ENCODE measurements at regions not wholly inside any gene's neighbourhood (a gene's known extent, or its start where the extent isn't known, plus 50 kb on each side); places are given as distances from the start of the nearest gene placed in this dataset.

GRCh38 chr2:19784456-19784855, 117.3 kb downstream of the TTC32 start:
- Histone ChIP-seq H3K4me1 (replicated peaks in 1 of 2) (no peaks in the 10 kb centered on the region), H3K9me3 (replicated peaks in 1 of 3) (no peaks in the 10 kb centered on the region), H3K27ac (no peak overlapping the region), H3K27me3 (no peaks in the 10 kb centered on the region), H3K36me3 (replicated peaks in 1 of 2) (no peaks in the 10 kb centered on the region), H3K4me3 (no peak overlapping the region)
- peak in 1 of 7 donors; percentile 23 for DNase-seq
- WGBS, 4 donors, result 89 to 95% (median 93%) methylated on average over 4 to 5 of the region's 5 CpGs
- intact Hi-C loops (cut with DNase I), result no loop called here
- TF ChIP-seq, protein P1, sequence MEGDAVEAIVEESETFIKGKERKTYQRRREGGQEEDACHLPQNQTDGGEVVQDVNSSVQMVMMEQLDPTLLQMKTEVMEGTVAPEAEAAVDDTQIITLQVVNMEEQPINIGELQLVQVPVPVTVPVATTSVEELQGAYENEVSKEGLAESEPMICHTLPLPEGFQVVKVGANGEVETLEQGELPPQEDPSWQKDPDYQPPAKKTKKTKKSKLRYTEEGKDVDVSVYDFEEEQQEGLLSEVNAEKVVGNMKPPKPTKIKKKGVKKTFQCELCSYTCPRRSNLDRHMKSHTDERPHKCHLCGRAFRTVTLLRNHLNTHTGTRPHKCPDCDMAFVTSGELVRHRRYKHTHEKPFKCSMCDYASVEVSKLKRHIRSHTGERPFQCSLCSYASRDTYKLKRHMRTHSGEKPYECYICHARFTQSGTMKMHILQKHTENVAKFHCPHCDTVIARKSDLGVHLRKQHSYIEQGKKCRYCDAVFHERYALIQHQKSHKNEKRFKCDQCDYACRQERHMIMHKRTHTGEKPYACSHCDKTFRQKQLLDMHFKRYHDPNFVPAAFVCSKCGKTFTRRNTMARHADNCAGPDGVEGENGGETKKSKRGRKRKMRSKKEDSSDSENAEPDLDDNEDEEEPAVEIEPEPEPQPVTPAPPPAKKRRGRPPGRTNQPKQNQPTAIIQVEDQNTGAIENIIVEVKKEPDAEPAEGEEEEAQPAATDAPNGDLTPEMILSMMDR (IDR thresholded peaks at IDR 0.05), result no peak
- no peak for TF ChIP-seq POLR2A (IDR thresholded peaks at IDR 0.05)

DNA sequence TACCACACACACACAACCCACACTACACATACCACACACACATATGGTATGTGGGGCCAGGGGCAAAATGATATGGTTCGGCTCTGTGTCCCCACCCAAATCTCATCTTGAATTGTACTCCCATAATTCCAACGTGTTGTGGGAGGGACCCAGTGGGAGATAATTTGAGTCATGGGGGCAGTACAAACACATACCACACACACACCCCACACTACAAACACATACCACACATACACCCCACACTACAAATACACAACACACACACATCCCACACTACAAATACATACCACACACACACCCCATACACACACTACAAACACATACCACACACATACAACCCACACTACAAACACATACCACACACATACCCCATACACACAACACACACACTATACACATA, 117.8 kb downstream of the TTC32 start:
- Histone ChIP-seq H3K4me1 (replicated peaks in 1 of 2) (no peaks in the 10 kb centered on the region), H3K36me3 (replicated peaks in 1 of 2) (no peaks in the 10 kb centered on the region), H3K27ac (no peak overlapping the region), H3K9me3 (replicated peaks in 1 of 3) (no peaks in the 10 kb centered on the region), H3K27me3 (no peaks in the 10 kb centered on the region), H3K4me3 (no peak overlapping the region)
- 77 to 93% (median 91%) methylated on average over 2 of the region's 2 CpGs for WGBS, 4 donors
- TF ChIP-seq, protein P1 (IDR thresholded peaks at IDR 0.05), result no peak
- no peak for TF ChIP-seq POLR2A (IDR thresholded peaks at IDR 0.05)
- intact Hi-C loops (cut with DNase I), result no loop called here
- DNase-seq, result no peak

DNA sequence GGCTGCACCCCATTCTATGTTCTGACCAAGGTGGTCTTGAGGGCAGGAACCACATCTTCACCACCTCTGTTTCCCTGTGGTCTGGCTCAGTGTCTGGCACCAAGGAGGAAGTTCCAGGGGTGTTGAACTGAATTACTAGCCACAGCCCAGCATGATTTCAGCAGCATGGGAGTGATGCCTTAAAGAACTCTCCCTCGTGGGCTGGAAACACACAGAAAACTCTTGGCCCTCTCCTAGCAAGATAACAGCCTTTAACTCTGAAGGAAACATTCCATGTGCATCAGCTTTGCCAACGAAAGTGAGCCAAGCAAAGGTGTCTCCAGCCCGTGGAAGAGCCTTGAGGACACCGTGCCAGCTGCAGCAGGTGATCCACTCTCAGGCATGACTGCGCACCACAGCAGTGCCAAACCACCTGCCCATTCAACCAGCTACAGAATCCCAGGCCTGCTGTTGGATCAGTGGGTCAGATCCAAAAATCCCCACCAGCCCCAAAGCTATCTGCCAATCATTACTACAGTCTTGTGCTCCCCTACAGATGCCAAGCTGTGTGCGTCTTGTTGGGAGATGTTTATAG, 124.8 kb downstream of the TTC32 start:
- Histone ChIP-seq H3K27ac (no peak overlapping the region), H3K9me3 (replicated peaks in 1 of 3) (no peaks in the 10 kb centered on the region), H3K27me3 (no peaks in the 10 kb centered on the region), H3K36me3 (replicated peaks in 1 of 2) (no peaks in the 10 kb centered on the region), H3K4me3 (no peak overlapping the region), H3K4me1 (replicated peaks in 1 of 2) (no peaks in the 10 kb centered on the region)
- TF ChIP-seq, protein P1 (IDR thresholded peaks at IDR 0.05), result no peak
- TF ChIP-seq POLR2A (IDR thresholded peaks at IDR 0.05), result no peak
- WGBS, 4 donors, result 67 to 95% (median 83%) methylated on average over 3 to 6 of the region's 6 CpGs
- intact Hi-C loops (cut with DNase I), result no loop called here
- DNase-seq, result peak in 1 of 7 donors; percentile 17

DNA sequence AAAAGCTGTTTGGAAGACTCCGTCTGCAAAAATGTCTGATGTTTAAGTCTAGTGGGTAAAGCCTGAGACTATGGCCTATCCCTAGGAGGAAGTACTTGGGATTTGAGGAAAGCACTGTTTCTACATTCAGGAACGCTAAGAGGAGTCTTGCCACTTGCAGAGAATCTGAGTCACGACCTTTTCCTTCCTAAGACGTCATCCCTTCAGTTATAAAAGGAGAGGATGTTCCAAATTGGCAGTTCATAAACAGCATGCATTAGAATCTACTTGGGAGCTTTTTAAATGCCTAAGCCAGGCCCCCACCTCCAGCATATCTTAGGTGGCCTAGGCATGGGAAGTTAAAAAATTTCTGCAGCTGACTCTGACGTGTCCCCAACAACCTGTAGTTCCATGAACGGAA, 125.9 kb downstream of the TTC32 start:
- H3K9me3 ChIP-seq (replicated peaks in 1 of 3), result no peaks in the 10 kb centered on the region
- H3K27me3 ChIP-seq, result no peaks in the 10 kb centered on the region
- H3K4me3 ChIP-seq, result no peak overlapping the region
- H3K36me3 ChIP-seq (replicated peaks in 1 of 2), result no peaks in the 10 kb centered on the region
- intact Hi-C loops (cut with DNase I), result no loop called here
- no peak overlapping the region for H3K27ac ChIP-seq
- no peak for DNase-seq
- WGBS, 4 donors, result 70 to 83% (median 81%) methylated on average over 6 of the region's 6 CpGs
- no peaks in the 10 kb centered on the region for H3K4me1 ChIP-seq (replicated peaks in 1 of 2)
- TF ChIP-seq, protein P1 (IDR thresholded peaks at IDR 0.05), result no peak
- no peak for TF ChIP-seq POLR2A (IDR thresholded peaks at IDR 0.05)

Measured in adrenal gland (tissue), 9 donors.